Head of caudate nucleus (tissue), 42 donors: ENCODE measurements at regions not wholly inside any gene's neighbourhood (a gene's known extent, or its start where the extent isn't known, plus 50 kb on each side); places are given as distances from the start of the nearest gene placed in this dataset.

Source experiments
- DNase-seq, 42 donors: peaks; one replicate each; pipeline versions ENCODE4 v3.0.0 to v3.0.0-alpha.2; 2020 to 2021; ENCODE audit warnings: mixed read lengths in 7 of 42
- intact Hi-C: fragments of 100-400 bp; cut with DNase I; formaldehyde crosslinking; loops from one replicate; pipeline ENCODE4 v1.15.0; 2022

DNA sequence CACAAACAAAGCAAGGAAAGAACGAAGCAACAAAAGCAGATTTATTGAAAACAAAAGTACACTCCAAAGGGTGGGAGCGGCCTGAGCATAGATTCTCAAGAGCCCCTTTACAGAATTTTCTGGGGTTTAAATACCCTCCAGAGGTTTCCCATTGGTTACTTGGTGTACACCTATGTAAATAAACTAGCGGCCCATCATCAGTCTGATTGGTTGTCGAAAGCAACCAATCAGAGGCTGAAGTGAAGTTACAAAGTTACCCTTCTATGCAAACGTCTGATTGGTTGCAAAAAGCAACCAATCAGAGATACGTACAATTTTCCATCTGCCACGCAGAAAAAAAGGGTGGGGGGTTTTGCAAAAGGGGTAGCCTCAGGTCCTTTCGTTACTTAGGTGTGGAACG is 96.3 kb upstream of the UBAC2 start:
- intact Hi-C loops = no loop called here
- DNase-seq = peak in 35 of 42 donors; percentile 18 to 84 (median 54)

DNA sequence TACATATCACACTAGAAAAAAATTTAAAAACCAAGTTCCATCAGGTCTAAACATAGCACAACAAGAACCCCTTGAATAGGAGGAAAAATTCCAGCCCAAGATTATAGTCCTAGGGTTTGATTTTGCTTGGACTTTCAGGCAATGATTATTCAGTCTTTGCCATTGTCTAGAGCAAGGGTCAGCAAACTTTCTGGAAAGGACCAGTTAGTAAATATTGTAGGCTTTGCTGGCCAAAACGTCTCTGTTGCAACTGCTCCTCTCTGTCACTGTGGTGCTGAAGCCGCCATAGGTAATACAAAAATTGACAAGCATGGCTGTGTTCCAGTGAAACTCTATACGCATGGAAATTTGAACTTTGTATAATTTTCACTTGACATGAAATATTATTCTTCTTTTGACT is 95.5 kb upstream of the UBAC2 start:
- intact Hi-C loops = no loop called here
- DNase-seq = no peak

DNA sequence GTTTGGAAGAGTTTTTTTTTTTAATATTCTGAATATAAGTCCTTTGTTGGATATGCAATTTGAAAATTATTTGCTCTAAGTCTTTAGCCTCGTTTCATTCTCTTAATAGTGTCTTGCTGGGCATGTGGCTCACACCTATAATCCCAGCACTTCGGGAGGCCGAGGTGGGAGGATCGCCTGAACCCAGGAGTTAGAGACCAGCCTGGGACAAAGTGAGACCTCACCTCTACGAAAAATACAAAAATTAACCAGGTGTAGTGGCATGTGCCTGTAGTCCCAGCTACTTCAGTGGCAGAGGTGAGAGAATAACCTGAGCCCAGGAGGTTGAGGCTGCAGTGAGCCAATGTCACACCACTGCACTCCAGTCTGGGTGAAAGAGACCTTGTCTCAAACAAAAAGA is 87.3 kb upstream of the UBAC2 start:
- no peak for DNase-seq
- intact Hi-C loops = no loop called here

DNA sequence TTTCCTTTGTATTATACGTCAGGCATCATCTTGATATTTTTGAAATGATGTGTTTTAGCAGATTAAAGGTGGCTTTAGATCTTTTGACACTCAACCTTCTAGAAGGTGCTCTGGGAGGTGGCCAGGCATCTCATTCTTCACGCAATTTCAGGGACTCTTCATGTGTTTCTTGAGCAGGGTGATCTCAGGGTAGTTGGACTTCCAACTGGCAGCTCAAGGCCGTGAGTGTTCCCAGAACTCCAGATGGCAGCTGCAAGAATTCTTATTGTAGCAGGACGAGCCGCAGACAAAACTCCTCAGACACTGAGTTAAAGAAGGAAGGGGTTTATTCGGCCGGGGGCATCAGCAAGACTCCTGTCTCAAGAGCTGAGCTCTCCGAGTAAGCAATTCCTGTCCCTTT is 82.5 kb upstream of the UBAC2 start:
- intact Hi-C loops = no loop called here
- DNase-seq = peak in 1 of 42 donors; percentile 22

DNA sequence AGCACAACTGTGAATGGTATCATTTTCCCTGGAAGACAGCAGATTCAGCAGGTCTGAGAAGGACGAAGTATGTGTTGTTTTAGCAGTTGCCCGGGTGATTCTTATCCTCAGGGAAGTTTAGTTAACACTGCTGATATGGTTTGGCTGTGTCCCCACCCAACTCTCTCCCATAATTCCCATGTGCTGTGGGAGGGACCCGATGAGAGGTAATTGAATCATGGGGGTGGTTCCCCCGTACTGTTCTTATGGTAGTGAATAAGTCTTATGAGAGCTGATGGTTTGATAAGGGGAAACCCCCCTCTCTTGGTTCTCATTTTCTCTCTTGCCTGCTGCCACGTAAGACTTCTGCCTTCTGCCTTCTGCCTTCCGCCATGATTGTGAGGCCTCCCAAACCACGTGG is 81.0 kb upstream of the UBAC2 start:
- intact Hi-C loops = no loop called here
- peak in 1 of 42 donors; percentile 13 for DNase-seq

DNA sequence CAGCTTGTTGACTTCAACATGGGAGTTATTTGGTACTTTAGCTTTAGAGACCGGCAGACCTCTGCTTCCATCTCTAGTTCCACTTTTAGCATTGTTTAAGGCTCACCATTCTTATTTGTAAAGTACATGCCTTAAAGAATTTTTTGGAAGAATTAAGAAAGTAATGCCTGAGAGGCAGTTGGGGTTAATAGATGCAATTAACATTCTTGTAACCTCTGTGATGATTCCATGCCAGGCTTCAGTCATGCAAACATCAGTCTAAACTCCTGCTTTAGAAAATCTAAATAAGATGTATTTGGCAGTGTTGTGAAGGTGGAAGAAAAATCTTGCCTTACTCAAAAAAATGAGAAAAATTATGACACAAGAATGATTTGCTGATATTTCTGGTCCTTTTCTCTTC is 79.9 kb upstream of the UBAC2 start:
- intact Hi-C loops = no loop called here

DNA sequence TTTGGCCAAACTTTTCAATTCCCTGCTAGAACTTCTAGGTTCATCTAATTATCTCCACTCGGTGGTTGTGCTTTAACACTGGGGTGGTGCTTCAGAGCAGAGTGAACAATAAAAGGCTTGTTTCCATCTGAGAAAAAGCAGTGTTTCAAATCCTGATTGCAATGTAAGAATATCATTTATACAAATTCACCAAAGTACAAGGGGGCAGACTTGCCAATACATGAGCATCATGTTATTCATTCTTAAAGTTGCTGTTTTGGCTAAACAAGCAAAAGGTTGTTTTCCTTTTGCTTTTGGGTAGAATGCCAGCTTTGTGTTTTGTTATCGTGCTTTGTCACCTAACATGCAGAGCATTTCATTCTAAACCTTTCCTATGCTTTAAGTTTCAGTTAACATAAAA is 78.5 kb upstream of the UBAC2 start:
- DNase-seq = peak in 1 of 42 donors; percentile 16
- intact Hi-C loops = no loop called here

More for the DNA sequence above, 79.9 kb upstream of the UBAC2 start:
- DNase-seq = peak in 1 of 42 donors; percentile 3

DNA sequence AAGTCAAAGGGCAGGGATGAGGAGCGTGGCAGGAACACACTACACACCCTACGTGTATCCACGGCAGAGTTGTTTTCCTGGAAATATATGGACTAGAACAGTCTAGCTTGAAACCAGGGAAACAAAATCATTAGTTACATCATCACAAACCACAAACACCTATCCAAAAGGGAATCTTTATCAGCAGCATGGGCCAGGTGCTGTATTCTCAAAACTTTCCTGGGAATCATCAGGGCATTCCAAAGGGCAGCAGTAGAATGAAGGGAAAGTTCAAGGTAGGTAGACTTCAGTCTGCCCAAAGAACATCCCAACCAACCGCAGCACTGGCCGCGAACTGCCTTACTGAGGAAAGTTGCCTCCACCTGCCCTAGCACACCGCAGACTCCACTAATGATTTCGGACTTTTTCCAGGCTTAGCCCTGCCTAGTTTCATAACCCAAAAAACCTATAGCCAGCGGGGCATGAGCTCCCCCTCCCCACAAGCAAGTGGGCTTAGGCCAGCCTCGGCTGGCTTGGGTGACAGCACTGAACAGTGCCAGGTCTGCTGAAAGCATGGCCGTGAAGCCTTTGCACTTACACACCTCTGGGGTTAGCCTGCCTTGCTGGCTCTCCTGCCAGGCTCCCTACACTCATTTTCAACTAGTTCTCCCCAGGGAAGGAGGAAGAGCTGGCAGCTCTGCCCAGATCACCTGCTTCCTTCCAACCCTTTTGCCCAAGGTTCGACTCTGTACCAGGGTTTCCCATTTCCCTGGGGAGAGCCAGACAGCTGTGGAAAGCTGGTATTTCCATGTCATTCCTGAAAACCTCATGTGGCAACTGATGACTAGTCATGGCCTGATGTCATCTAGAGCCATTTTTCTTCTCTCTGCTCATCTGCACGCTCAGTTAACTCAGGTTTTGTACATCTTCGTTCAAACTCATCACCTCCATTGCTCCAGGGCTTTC is 77.3 kb upstream of the UBAC2 start:
- intact Hi-C loops = no loop called here

DNA sequence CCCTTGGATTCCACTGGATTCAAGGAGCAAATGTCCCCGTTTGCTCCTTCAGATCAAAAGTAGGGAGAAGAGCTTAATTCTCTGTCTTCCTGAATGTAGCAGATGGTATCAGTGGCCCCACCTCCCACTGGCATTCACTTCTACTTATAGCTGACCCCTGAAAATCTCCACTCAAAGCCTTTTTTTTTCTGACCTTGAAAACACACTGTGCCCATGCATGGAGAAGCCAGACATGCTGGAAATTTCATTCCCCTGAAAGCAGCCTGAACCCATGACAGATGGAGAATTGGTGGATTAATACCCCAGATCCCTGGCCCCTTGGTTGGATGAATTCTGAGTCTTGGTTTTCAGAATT is 76.6 kb upstream of the UBAC2 start:
- intact Hi-C loops = no loop called here
- peak in 1 of 42 donors; percentile 10 for DNase-seq

More for the DNA sequence above, 77.3 kb upstream of the UBAC2 start:
- peak in 1 of 42 donors; percentile 24 for DNase-seq

DNA sequence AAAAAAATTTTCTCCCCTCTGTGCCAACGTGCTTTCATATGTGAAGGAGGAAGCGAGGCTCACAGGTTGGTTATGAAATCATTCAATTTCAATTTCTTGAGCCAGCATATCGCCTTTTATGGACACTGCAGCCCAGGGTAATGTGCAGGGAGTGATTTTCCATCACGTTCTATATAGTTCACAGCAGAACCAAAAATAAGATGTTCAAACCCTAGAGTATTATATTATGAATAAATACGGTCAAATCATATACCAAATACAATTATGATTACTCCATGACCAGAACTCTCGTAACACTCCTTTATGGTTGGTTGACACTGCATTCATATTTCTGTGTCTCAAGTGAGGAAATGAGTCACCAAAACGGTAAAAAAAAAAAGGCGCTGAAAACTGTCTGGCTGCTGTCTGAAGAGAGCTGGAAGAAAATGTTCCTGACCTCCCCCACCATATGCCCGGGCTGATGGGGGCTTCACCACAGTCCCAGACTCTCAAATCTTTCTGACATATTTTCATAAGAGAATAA is 75.8 kb upstream of the UBAC2 start:
- intact Hi-C loops = no loop called here
- DNase-seq = peak in 1 of 42 donors; percentile 38

DNA sequence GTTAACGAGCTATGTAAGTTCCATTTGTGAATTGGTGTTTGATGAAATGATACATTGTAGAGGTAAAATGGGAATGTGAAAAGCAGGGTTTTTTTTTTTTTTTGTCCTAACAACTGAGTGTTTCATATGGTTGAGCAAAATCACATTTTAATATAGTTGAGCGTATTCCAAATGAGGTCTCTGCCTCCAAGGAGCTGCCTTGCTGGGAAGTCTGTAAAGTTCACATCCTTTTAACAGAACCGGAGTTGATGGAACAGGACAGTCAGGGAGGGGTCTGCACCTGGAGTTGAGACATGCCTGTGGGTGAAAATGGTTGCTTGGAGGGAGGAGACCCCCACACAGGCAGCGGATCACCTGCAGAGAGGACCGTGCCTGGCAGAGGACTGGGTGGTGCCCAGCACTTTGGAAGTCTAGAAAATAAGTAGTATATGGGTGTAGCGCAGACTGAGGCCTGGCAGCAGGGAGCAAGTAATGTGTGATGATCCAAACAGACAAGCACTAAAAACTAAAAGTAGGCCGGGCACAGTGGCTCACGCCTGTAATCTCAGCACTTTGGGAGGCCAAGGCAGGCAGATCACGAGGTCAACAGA is 75.2 kb upstream of the UBAC2 start:
- intact Hi-C loops = no loop called here
- peak in 1 of 42 donors; percentile 27 for DNase-seq

DNA sequence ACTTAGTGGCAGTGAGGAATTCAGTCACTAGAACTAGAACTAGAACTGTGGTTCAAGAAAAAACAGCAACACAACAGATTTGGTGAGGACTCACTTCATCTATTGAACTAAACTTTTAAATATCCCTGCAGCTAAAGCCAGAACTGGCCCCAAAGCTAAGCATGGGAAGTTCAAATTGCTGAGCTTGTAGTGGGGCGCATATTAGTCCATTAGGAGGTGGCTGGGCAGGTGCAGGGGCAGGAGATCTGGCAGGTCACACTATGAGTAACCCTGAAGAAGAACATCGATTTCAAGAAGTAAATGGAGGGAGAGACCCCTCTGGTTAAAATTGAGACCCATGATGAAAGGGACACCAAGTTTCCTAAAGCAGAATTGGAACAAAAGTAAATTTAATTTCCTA is 73.8 kb upstream of the UBAC2 start:
- DNase-seq = peak in 1 of 42 donors; percentile 17
- intact Hi-C loops = no loop called here

DNA sequence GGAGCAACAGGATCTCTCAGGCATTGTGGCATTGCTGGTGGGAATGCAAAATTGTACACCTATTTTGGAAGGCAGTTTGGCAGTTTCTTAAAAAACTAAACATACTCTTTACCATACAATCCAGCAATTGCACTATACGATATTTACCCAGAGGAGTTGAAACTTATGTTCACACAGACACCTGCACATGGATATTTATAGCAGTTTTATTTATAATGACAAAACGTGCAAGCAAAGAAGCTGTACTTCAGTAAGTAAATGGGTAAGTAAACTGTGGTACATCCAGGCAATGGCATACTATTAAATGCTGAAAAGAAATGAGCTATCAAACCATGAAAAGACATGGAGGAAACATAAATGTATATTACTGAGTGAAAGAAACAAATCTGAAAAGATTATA is 71.6 kb upstream of the UBAC2 start:
- DNase-seq = no peak
- intact Hi-C loops = no loop called here

DNA sequence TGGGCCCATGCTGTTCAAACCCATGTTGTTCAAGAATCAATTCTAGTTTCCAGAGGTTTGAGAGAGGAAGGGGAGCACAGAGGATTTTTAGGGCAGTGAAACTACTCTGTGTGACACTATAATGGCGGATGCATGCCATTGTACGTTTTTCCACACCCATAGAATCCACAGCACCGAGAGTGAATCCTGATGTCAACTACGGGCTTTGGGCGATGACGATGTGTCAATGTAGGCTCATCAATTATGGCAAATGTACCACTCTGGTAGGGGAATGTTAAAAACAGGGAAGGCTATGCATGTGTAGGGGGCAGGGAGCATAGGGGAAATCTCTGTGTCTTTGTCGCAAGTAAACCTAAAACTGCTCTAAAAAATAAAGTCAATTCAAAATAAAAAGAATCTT is 70.7 kb upstream of the UBAC2 start:
- no peak for DNase-seq
- intact Hi-C loops = no loop called here

DNA sequence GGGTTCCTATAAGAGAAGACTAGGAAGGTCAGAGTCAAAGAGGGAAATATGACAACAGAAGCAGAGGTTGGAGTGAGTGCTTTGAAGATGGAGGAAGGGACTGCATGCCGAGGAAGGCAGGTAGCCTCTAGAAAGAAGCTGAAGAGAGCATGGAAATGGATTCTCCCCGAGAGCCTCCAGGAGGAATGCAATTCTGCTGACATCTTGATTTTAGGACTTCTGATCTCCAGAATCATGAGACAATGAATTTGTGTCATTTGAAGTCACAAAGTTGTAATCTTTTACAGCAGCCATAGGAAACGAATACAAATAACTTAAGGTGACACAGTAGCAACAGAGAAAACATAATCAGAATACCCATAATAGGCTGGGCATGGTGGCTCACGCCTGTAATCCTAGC is 69.2 kb upstream of the UBAC2 start:
- no peak for DNase-seq
- intact Hi-C loops = no loop called here

DNA sequence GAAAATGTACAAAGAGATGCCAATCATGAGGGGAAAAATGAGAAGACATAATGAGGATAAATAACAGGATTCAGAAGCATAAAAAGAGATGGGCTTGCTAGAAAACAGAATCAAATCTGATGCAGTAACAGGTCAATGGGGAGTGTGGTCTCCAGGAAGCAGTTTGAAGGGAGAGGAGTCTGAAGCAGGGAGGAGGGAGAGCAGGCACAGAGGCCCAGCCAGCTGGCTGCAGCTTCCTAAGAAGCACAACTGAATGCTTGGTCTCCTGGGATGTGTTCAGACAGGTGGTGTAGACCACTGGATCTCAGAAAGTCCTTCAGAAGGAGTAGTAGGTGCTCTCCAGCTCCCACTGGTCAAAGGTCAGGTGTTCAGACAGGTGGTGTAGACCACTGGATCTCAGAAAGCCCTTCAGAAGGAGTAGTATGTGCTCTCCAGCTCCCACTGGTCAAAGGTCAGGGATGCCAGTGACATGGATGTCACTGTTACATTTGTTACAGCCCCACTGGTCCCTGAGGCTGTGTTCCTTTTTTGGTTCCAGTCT is 68.3 kb upstream of the UBAC2 start:
- intact Hi-C loops = no loop called here
- DNase-seq = no peak

DNA sequence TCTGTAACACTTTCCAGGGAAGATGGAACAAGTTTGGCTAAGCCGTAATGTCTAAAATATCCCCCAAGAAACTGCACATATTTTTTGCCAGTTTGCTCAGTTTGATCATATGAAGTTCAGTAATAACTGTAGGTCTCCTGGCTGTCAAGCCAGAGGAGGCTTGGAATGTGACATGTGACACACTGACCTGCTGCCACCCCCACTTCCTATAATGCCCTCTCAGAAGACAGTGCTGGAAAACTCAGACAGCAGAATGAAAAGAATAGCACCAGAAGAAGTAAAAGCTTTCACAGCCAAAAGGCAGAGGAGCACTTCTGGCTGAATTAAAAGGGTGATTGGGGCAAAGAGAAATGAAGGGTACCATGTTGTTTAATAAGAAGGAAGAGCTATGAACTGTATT is 67.4 kb upstream of the UBAC2 start:
- DNase-seq = no peak
- intact Hi-C loops = no loop called here

DNA sequence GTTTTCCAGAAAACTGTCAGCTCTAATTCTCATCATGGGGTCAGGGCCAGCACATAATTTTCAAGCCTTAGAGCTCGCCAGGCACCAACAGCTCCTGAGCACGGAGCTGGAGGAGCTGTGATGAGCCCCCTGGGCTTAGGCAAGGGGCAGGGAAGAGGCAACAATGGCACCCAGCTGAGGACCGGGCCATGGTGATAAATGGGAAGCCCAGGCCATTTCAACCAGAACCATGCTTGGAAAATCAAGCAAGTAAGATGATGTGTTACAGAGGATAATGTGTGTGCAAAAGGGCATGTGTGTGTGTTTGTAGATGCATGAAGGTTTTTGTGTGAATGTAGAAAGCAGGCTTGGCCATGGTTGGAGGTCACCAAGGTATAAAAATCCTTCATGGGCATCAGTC is 66.8 kb upstream of the UBAC2 start:
- intact Hi-C loops = no loop called here
- no peak for DNase-seq

DNA sequence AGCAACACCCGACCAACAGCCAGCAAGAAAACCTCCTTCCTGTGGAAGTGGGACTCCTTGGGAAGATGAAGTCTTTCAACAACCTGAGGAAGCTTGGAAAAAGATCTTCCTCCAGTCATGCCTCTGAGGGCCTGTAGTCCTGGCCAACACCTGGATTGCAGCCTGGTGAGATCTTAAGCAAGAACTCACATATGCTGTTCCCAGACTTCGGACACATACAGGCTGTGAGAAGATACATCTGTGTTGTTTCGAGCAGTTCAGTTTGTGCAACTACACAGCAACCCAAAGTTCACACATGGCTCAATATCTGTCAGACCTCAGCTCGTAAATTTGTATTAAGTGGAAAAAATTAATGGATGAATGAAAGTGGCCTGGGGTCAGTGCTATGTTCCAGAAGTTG is 65.1 kb upstream of the UBAC2 start:
- intact Hi-C loops = no loop called here
- no peak for DNase-seq

DNA sequence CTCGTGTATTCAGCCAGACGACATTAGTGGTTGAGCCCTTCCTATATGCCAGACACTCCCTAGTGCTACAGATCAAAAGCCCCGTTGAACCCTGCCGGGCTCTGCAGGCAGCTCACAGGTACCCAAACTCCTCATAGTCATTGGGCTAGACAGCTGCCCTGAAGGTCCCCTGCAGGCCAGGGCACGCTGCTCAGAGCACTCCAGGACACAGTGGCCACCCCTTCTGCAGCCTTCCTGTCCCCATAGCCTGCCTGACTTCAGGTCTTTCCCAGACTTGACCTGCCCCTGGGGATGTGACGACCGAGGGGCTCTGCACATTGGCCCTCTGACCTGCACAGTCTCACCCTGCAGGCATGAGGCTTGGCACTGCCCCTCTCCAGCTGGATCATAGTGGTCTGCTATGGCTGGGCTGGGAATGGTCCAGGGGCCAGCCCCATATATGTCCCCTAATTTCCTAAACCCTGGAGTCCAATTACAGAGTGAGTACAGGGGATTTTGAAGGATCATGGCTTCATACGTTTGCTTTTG is 64.2 kb upstream of the UBAC2 start:
- DNase-seq = no peak
- intact Hi-C loops = no loop called here
